ENCODE measurements at regions not wholly inside any gene's neighbourhood (a gene's known extent, or its start where the extent isn't known, plus 50 kb on each side); places are given as distances from the start of the nearest gene placed in this dataset.

- DNase-seq = no peak
Observed at GRCh38 chr9:106682420-106682819, 180.5 kb upstream of the ZNF462 start.

GRCh38 chr9:106683454-106683853 is 179.5 kb upstream of the ZNF462 start:
- no peak for DNase-seq

DNA sequence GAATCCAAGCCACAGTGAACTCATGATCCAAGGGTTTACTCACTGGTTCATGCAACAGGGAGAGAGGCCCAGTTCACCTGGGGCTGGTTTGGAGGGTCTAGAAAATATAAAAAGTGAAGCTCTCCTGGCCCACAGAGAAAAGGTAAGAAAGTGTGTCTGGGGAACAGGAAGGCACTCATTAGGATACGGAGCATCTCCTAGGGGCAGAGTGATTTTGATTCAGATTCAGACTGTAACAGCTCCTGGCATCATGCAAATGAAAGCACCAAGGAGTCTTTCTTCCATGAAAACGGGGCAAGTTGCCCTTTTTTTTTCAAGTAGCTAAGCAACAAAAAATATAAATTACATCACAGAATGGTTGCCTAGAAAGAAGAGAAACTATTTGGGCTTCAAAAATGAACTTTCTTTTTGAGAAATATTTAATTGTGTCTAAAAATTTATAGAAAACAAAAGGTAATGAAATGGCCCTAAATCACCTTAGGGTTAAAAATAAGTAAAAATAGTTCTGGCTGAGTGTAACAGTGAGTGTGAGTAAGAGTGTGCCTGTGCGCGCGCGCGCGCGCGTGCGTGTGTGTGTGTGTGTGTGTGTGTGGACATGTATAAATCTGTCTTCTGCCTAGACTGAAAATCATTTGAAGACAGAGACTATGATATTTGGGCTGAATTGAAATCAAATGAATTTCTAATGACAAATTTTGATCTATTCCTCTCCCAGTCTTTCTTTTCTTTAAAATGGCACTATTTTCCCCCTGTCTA is 177.8 kb upstream of the ZNF462 start:
- DNase-seq = no peak

- no peak for DNase-seq
Observed at GRCh38 chr9:106689089-106689488, 173.9 kb upstream of the ZNF462 start.

GRCh38 chr9:106691627-106692026 is 171.3 kb upstream of the ZNF462 start:
- DNase-seq = no peak

GRCh38 chr9:106693558-106693957 is 169.4 kb upstream of the ZNF462 start:
- no peak for DNase-seq

DNA sequence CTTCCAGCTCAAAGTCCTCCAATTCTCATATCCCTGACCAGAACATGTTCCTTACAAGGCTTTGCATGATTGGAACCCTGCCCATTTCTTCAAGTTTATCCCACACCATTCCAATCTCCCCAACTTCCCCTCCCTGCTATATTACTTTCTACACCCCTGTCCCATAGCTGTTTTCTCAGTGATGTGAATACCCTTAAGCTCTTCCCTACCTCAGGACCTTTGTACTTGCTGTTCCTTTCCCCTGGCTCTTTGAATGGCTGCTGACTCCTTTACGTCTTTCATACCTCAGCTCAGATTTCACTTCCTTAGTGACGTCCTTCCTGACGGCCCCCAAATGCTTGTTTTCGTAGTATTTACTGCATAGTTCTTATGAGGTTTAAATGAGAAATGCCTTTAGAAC is 166.2 kb upstream of the ZNF462 start:
- DNase-seq = no peak

DNA sequence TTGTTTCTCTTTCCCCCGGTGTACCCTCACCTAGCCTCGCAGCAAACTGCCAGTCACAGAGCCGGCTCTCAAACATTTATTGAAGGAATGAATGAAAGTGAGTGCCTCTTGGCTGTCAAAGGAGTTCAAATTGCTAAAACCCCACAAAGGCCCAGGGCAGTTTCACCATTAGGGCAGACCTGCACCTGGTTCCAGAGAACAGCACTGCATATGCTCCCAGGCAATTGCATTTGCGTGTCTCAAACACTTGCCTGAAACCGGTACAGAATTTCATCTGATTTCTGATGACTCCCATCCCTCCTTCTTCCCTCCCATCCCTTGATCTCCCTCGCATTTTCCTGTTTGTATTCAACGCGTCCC is 165.6 kb upstream of the ZNF462 start:
- DNase-seq = no peak

GRCh38 chr9:106697750-106698502 is 165.0 kb upstream of the ZNF462 start:
- DNase-seq = peak; percentile 89

DNA sequence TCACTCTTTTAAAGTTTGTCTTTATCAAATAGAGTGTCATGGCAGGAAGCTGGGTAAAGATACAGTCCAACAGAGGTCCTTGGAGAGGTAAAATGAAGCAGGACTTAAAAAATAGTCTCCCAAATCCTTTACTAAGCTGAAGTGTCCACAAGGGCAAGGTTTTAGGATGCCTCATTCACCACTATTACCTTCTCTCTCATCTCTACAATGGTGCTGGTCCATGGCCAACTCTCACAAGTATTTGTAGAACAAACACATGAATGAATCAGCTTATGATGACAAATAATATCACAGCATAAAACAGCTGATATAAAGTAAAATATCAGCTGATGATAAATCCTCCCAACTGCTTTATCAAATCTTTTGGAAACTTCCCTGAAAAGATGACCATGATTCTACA is 162.3 kb upstream of the ZNF462 start:
- no peak for DNase-seq

DNA sequence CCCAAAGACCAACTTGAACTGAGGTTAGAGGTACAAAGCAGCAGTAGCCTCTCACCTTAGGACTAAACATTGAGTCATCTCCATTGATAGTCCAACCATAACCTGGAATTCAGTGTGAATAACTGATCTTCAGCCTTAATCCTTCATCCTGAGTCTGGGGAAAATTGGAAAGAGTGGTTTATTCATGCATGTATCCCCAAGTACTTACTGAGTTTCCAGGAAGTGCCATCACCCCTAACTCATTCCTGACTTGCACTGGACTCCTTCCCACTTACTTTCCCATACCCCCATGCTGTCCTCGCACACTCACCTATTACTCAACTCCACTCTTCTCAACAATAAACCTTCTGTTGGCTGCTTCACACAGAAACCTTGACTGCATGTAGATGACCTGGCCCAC is 161.4 kb upstream of the ZNF462 start:
- no peak for DNase-seq

- DNase-seq = no peak
Observed at GRCh38 chr9:106704056-106704615, 158.8 kb upstream of the ZNF462 start.

DNA sequence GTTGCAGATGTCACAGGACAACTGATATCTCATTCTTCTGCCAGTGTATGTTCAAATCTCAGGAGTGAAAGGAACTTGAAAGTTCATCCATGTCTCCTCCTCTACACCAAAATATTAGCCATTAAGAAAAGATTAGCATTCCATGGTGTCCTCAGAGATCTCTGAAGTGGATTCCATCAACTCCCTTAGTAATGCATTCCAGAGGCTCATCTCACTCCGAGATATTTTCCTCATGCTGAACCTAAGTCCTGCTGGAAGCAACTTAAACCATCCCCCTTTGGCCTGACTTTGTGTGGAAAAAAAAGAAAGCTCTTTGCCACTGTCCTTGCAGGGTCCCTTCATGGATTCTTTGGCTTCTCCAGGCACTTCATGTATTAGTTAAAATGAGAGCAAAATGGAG is 155.7 kb upstream of the ZNF462 start:
- DNase-seq = no peak

DNA sequence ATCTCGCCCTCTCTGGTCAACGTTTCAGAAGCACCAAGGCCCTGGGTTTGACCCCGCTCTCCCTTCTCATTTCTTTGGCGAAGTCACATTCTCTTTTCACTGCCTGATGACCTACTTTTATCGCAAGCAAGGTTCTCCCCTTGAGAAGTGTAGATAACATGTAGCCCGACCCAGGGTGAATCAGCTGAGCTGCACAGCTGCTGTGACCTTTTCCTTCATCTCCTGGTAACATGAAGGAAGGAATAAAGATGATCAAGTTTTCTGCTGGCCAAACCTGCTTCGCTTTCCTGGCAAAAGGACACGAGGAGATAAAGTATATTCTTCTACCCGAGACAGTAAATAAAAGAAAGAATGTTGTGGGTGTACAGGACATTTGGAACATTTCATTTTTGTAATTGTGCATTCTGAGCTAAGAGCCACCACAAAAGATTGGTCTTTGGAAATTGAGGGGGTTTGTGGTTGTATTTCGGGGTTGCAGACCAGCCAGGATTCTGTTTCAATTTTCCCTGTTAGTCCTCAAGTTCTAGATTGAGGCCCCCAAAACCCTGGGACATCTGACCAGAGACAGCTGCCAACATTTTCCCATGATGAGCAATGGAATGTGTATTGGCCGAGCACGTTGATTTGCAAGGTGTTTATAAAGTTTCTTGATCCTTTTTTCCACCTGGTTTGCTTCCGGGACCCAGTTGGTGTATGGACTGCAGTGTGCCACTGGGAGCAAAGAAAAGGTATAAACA is 155.1 kb upstream of the ZNF462 start:
- no peak for DNase-seq

- DNase-seq = no peak
Observed at GRCh38 chr9:106708475-106709146, 154.4 kb upstream of the ZNF462 start.

DNA sequence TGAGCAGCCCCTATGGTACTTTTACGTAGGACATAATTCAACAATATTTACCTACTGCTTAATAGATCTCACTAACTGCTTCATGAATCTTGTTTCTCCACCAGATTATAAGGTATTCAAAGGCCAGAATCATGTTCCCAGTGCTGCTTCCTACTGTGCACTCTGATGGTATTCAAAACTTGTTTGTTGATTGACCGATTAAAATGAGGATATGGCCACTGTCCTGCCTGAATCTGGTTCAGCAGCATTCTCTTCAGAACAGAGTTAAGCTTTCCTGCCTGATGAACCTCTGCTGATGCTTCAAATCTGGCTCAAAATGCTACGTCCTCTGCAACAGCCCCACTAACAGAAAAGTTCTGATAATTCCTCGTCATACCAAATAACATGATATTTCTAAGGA is 150.7 kb upstream of the ZNF462 start:
- DNase-seq = no peak

DNA sequence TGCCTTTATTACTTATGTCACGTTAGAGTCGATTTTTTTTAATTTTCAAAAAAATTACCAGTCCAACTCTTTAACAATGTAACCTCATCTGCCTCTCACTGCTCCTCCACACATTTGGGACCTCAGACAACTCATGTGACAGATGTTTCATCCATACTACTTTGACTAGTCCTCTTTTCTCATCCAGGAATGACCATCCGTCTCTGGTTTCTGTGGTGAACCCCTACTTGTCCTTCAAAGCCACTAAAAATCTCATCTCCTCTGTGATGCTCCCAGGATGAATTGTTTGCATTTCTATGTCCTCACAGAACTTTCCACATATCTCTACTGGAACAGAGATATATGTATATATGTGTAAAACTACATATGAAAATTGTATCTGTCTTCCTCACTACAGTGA is 149.8 kb upstream of the ZNF462 start:
- no peak for DNase-seq

DNA sequence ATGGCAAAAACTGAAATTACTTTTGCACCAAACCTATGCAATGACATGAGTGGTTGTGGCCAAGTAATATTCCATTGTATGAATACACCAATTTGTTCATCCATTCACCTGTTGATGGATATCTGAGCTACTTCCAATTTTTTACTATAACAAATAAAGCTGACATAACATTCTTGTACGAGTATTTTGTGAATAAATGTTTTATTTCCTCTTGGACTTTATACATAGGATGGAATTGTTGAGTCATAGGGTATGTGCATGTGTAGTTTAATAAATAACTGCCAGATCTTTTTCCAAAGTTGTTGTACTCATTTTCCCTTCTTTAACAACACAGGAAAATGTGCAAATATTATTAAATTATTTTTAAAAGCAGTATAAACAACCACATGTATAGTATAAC is 146.1 kb upstream of the ZNF462 start:
- DNase-seq = no peak

DNA sequence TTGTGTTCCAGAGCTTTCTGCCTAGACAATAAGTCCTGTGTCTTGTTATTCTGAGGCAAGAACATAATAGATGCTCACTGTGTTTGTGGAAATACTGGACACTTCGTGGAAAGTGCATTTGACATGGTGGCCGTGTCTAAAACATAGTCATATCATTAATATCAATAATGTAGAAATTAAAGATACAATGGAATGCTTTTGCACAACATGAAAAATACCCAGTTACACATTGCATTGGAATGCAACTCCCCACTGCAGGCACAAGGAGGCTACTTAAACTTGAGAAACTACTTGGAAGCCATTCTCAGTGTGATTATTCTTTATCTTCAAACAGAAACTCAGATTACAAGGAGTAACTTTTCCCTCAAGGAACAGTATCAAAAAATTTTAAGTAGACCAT is 145.3 kb upstream of the ZNF462 start:
- no peak for DNase-seq

DNA sequence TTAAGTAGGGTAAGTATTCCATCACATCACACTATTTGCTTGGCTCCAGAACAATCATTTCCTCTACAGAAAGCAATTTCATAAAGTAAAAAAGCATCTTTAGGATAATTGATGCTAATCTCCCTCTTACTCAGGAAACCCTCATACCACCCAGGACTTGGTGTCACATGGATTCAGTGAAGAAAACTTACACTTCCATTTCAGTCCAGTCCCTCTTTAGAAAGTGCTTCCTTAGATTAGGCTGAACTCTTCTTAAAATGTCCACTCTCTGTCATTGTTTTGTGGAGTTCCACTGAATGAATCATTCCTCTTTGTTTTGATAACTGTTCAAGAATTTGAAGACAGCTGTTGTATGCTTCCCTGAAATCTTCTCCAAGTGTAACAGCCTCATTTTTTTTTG is 144.0 kb upstream of the ZNF462 start:
- no peak for DNase-seq

- DNase-seq = no peak
Observed at GRCh38 chr9:106722051-106722753, 140.8 kb upstream of the ZNF462 start.

- DNase-seq = no peak
Observed at GRCh38 chr9:106723926-106724325, 139.0 kb upstream of the ZNF462 start.
